Right forelimb (tissue), 1 donor: ENCODE measurements at regions not wholly inside any gene's neighbourhood (a gene's known extent, or its start where the extent isn't known, plus 50 kb on each side); places are given as distances from the start of the nearest gene placed in this dataset.

ENCODE experiments used
- DNase-seq: peaks from one replicate; pipeline ENCODE4 v3.0.0-alpha.2; 2018

DNA sequence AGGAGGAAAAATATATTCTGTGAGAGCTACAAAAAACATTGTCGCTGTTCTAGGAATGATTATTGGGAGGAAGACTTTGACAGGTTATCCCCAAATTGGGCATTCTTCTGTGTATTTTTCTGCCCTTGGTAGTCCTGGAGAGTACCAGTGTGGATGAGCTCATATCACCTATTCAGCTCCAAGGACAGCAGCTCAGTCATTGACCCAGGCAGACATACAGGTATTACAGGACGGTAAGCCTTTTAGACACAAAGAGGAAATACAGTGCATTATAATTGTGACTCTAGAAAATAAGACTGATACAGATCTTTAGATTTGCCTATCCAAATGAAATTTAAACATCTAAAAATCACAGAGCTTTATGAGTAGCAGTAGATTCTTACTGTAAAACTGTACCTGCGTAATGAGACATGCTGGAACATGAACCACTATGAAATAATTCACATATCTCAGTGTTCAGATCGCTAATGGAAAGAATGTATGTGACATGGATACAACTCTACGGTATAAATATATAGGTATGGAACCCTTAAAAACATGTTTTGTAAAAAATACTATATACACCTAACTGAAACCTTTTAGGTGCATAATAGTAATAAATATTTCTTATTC lies 56.0 kb downstream of the PLK2 start:
- DNase-seq: no peak

DNA sequence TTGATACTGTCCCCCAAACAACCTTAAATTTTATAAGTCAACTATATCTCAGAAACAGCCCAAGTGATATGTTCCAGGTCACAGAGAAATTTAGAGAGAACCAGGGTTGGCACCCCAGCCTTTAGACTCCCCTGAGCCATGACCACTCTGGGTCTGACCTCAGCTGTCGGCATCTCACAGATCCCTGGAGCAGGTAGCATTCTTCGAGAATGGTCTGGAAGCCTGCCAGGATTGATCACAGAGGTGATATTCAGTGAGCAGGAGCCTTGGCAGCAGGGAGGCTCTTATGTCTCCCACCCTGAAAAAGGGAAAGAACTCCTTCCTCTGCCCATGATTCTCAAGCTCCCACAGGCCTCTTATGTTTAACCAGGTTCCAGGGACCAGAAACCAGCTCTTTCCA lies 58.2 kb downstream of the PLK2 start:
- no peak for DNase-seq

DNA sequence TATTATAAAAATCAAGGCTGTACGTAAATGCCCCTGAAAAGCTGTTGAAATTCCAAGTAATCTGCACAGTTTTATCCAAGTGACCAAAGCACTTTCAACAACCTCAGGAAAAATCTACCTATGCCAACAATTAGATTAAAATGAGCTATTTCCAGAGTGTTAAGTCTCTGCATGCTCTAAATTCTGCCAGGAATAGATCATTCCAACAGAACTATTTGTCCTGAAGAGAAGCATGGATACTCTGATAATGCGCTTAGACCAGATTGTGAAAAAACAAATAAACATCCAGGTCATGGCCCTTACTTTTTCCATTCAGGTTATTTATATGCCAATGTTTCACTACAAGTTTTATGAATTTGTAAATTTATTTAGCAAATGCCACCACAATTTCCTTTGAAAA lies 59.1 kb downstream of the PLK2 start:
- no peak for DNase-seq

DNA sequence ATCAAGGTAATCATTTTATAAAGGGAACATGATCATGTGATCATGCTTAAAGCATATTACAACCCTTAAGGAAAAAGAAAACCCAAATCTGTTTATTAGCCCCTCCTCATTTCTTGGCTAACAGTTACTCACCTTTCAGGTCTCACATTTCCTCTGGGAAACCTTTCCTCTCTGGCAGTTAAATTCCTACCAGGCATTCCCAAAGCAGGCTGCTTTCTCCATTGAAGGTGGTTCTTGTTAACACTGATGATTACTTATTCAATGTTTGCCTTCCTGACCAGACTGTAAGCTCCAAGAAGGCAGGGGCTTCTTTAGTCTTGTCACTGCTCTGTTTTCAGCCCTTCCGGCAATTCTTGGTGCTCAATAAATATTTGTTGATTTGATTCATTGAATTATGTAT lies 59.9 kb downstream of the PLK2 start:
- no peak for DNase-seq

DNA sequence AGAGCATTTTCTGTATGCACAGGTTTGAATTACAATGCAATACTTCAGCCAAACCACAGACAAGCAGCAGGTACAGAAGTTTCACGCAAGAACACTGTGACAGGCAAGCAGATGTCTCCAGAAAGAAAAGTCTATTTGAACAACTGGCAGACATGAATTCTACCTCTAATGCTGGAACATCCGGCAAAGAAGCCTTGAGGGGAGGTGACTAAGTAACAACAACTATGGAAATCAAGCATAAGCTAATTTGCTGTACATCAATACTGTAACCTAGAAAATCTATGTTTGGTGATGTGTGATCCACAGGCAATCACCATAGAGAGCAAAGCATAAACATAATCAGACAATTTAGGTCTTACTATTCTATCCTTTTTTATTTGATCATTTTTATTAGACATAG lies 65.5 kb downstream of the PLK2 start:
- no peak for DNase-seq

DNA sequence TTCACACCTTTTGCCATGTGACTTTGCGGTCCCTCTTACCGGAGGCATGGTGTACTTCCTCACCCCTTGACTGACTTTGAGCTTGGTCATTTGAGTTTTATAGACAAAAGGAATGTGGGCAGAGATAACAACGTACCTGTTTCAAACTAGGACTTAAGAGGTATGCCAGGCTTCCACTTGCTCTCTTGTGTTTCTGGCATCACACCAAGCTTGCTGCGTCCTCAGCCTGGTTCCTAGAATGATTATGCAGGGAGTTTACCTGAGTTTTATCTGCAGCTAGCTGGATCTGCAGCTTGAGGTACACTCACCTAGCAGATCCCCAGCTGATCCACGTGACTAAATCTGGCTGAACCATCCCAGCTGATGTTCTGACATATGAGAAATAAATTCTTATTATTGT lies 66.2 kb downstream of the PLK2 start:
- no peak for DNase-seq

DNA sequence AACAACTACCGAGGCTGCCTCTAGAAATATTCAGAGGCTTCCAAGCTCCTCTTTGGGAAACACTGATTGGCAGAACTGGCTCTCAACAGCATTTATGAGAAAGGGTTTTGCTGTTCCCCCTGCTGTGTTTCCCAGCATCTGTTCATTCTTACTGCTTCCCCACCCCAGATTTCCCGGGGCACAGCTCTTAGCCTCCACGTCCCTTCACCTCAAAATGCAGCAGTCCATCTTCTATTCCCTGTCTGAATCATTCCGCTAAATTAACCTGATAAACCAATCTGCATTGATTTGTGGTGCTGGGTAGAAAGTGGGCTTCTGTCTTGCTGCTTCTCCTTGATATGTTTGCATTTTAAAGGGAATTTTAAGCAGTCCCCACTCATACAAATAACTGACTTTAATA lies 67.4 kb downstream of the PLK2 start:
- no peak for DNase-seq

DNA sequence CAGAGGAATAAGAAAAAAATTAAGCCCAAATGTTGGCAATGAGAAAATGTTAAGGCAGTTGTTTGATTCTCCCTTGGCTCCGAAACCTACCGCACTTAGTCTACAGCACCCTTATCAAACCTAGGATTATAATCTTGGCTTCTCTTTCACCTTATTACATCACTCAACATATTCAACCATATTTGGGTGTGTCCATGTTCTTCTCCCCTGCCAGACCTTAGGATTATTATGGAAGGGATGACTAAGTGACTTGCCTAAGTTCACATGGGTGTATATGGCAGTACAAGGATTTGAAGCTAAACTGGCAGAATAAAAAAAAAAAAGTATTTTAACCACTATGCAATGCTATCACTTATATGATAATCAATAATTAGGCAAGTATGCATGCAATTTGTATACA lies 76.4 kb downstream of the PLK2 start:
- DNase-seq: no peak

DNA sequence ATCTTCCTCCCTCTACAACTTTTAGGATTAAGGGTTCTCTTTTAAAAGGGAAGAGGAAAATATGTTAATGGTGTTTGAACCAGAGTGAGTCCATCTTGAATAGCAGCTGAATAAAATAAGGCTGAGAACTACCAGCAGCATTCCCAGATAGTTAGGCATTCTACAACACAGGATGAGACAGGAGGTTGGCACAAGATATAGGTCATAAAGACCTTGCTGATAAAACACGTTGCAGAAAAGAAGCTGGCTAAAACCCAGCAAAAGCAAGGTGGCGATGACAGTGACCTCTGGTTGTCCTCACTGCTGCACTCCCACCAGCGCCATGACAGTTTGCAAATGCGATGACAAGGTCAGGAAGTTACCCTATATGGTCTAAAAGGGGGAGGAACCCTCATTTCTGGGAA lies 77.8 kb downstream of the PLK2 start:
- no peak for DNase-seq

DNA sequence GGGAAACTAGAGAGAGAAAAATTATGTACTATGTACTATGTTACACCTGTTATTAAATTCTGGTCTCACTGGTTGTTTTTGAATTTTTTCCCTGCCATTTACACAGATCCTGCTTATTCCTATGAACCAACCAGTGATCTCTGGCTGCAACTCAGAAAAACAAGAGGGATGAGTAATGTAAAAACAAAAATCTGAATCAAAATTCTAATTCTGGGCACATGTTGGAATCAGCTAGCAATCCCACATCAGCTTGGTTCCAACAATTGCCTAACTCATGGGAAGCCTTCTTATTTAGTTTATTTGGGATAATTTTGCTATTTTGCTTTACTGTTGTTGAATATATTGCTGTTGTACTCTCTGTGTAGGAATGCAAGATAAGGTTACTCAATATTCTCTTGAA lies 78.3 kb downstream of the PLK2 start:
- DNase-seq: no peak

DNA sequence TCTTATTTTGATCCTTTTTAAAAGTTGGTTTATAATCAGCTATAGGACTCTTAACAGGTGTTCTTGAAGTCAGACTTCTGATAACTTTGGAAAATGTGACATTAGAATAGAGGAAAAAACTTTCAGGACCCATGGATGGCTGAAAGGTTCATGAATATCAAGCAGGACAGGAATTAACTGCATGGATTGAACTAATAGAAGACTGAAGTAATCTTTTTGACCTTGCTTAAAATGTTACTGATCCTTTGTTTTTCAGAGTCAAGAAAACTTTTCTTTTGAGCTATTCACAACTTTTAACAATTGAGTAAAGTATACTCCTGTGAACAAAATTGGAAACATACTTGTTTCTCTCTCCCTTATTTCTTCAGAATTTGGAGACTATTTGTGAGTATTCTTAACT lies 79.2 kb downstream of the PLK2 start:
- no peak for DNase-seq

DNA sequence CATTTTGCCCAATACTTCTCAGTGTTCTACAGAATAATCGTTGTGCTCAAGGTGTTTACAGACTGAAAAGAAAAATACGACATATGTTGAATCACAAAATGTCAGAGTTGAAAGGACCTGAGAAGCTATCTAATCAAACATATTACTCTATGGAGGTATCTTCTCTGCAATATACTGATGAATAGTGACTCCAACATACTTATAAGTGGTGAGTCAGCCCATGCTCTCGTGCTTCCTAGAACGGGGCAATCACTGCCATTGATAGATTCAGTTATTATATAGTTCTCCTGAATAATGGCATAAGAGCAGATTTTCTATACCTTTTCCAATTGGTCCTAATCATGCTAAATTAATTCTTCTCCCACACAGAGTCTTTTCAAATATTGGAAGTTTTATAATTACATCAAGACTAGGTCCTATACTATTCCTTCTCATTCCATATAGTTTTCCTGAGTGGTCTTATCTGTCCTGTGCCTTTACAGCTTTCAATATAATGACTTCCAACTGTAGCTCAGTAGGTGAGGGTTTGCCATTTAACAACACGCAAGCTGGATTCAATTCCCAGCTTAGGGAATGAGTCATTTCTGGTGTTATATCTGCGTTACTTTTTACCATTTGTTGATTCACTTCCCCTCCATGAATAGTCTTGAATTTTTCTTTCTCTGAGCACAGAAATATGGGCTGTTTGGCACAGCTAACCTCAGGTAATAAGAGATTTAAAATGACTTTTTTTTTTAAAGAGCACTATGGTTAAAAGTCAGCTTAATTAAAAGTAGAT lies 81.1 kb downstream of the PLK2 start:
- DNase-seq: no peak

DNA sequence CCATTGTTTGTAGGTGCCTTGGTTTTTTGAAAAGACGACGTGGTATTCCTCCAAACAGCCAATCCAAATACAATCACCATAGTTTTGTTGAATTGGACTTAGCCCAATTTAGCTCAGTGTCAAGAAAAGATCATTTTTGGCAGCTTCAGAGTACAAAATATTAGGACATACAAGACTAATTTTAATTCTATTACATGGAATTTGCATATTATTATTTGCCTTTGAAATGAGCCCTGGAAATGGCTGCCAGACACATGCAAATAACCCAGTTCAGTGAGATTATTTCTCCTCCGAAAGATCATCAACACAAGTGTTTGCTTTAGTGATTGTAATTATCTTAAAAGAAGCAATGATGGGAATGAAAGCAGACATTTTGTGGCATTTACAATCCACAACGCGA lies 89.3 kb downstream of the PLK2 start:
- DNase-seq: no peak

DNA sequence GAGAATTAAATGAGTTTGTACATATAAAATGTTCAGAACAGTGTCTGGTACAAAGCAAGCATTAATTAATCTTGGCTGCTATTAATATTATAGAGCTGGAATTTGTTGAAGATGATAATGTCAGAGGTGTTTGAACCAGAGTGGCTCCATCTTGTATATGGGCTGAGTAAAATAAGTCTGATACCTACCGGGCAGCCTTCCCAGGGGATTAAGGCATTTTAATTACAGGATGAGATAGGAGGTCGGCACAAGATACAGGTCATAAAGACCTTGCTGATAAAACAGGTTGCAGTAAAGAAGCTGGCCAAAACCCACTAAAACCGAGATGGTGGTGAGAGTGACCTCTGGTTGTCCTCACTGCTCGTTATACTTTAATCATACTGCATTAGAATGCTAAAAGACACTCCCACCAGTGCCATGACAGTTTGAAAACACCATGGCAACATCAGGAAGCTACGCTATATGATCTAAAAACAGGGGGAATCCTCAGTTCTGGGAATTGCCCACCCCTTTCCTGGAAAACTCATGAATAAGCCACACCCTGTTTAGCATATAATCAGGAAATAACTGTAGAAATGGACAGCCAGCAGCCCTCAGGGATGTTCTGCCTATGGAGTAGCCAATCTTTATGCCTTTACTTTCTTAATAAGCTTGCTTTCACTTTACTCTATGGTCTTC lies 90.2 kb downstream of the PLK2 start:
- DNase-seq: no peak

DNA sequence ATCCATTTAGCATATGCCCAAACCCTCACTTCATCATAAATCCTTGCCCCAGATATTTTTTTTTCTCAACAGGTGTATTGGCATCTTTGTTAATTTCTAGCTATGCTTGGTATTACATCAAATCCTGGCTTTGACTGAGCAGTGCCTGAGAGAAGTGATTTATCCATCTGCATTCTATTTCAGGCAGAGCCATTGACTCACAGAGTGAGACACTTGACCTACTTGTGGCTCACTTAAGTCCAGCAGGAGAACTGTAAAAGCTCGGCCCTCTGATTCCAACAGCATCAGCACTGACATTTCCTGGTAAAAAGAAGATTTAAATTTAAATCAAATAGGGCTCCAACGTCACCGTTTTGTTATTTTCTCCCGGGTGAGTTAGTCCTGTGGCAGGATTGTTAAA lies 93.4 kb downstream of the PLK2 start:
- no peak for DNase-seq

DNA sequence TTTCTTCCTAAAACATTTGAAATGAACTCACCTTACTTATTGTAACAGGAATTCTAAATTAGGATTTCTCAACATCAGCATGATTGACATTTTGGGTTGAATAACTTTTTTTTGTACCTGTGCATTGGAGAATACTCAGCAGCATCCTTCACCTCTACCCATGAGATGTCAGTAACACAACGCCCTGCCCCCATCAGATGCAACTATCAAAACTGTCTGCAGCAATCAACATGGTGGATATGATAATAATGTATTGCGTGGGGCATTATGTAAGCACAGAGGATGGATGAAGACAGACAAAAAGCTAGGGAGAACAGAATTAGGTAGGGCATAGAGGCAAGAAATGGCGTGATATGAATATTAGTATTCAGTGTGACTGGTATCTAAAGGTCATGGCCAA lies 94.1 kb downstream of the PLK2 start:
- no peak for DNase-seq

DNA sequence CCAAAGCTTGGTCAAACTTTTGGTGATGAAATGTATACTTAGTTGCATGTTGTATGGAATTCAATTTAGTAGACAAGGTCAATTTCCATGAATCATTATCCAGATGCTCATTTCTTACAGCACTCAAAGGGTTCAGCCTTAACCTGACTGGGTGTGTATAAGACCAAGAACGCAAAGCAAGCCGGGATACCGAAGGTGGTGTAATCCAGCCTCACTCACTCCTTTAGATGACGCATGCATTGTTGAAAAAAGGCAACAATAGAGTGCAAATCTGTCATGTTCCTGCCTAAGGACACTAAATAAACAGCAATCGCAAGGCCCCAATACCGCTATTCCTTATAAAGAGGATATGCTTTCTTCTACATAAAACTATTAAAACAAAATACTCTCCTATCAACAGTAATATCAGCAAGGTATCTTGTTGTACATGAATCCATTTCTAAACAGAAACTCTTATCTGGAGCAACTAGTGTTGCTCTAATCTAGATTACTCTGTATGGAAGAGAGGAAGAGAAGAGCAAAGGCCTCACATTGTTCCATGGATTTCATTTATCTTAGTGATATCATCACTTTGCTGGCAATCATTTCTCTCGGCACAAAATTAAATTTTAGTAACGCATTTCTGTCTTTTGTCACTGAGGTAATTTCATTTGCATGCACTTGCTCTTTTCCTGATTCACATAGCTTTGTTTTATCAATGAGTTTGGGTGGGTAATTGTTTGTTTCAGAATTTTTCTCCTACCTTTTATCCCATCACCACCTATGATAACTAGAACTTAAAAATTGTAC lies 96.2 kb downstream of the PLK2 start:
- DNase-seq: no peak

DNA sequence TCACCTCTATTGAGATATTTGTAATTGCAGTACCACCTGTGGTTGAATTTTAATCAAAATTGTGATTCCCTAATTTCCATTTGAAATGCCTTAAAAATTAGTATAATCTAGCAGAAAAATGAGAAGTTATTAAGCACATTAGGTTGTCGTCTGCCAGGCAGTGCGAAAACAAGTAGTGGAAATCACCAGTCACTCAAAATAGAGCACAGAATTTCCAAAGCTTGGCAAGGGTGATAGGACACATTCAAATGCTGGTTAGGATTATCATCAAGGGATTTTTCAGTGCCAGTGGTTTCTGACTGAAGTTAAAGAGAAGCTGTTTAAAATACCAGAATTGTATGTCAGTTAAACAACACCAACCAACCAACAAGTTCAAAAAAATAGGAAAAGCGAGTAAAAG lies 97.8 kb downstream of the PLK2 start:
- DNase-seq: no peak

DNA sequence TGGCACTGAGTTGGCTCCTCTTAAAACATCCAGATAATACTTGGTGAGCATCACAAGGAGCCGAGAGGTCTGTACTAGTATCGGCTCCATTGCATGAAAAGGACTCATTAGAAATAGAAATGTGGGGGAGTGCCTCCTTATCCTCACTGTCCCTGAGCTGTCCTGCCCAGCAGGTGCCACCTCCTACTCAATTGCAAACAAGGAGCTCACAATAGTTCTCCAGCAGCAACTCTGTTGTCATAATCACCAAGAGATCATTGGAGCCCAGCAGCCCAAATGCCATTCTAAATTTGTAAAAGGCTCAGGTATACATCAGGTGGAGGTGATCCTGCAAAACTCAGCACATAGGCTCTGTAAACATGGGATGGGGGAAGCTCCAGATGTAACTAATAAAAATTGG lies 99.1 kb downstream of the PLK2 start:
- DNase-seq: no peak

DNA sequence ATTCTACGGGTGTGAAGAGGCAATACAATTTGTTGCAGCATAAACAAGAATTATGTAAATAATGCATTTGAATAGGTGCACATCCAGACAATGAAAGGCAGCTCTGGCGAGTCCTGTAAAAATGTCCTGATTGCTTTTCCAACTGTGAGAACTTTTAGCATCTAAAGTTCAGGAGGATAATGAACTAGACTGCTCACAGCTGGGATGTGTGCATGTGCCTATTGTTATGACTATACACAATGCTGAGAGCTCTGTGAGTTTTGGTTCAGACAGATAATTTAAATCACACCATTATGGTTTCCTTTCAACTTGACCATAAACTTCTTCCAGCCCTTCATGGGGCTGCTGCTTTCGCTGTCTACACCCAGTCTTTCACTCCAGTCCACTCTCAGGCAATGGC lies 99.9 kb downstream of the PLK2 start:
- no peak for DNase-seq

DNA sequence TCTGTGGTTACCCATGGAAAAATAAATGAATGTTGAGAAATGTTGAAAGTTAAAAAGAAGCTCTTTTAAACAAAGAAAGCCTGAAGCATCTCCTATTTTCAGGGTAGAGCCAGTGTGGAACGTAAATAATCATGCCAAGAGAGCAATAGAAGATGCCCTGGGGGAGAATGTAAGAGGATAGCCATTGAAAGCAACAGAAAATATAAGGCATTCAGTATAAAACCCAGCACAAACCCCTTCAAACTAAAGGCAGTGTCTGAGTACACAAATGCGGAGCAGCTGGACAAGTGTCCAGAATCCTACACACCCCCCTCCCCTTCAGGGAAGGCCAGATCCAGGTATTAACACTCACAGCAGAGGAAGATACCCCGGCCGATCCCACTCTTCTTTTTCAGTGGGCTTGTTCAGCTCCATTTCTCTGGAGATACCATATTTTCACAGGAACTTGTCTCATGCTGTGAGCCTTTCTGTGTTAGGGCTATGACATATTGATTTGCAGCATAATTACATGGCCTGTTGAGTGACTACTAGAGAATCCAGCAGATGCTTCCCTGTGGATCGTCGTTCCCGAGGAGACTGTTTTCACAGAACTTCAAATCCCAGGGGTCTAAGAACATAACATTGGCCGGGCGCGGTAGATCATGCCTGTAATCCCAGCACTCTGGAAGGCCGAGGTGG lies 101.2 kb downstream of the PLK2 start:
- no peak for DNase-seq

DNA sequence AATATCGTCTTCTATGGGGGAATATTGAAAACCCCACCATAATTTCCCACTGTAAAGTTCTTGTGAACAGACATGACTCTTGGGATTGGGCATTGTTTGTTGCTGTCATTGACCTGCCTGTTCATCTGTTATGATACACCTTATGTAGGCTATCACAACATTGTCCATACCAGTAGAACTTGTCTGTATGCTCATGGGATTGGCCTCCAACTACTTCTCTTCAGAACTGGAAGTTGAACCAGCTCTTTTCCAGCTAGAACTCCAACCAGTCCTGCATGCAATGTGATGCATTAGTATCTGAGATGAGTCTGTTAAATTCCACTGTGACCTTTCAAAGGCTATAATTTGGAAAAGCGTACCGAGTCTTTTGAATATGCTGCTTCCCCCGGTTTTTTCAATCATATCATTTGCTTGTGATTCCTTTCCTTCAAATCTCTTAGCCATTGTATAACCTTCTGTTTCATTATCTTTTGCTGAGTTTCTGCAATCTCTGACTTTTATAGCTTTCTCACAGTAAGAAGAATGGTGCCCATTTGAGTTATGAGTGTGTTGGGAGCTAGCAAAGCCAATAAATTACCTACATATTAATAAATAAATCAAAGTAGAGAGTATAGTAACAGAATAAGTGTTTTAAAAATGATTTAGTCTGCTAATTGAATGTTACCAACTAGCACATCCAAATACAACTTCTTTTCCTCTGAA lies 101.9 kb downstream of the PLK2 start:
- DNase-seq: no peak
